ENCODE measurements at regions not wholly inside any gene's neighbourhood (a gene's known extent, or its start where the extent isn't known, plus 50 kb on each side); places are given as distances from the start of the nearest gene placed in this dataset.
"Not testable (repeated sequence)": the region's sequence is repeated elsewhere in the genome, so short reads cannot be mapped to it uniquely, and the experiment has no call there.

GRCh38 chr7:153405704-153406485, 646.3 kb upstream of the DPP6 start:
- H3K27ac ChIP-seq = no peak overlapping the region
- no peak overlapping the region for H3K4me3 ChIP-seq (ENCODE audit: low read depth in 1 of 2, low read length in 1 of 2)
- no peaks in the 10 kb centered on the region for H3K4me1 ChIP-seq (ENCODE audit: control insufficient read depth in 1 of 2, insufficient read depth in 1 of 2, low read depth in 1 of 2, low read length in 1 of 2)
- H3K9me3 ChIP-seq = no peaks in the 10 kb centered on the region
- no peak for TF ChIP-seq CTCF (IDR thresholded peaks at IDR 0.05)
- H3K27me3 ChIP-seq = no peaks in the 10 kb centered on the region
- H3K36me3 ChIP-seq = no peaks in the 10 kb centered on the region

GRCh38 chr7:153406486-153406872, 645.7 kb upstream of the DPP6 start:
- no peak overlapping the region for H3K27ac ChIP-seq
- no peak overlapping the region for H3K4me3 ChIP-seq (ENCODE audit: low read depth in 1 of 2, low read length in 1 of 2)
- TF ChIP-seq CTCF (IDR thresholded peaks at IDR 0.05) = no peak
- H3K36me3 ChIP-seq = no peaks in the 10 kb centered on the region
- no peaks in the 10 kb centered on the region for H3K27me3 ChIP-seq
- no peaks in the 10 kb centered on the region for H3K9me3 ChIP-seq
- H3K4me1 ChIP-seq (ENCODE audit: control insufficient read depth in 1 of 2, insufficient read depth in 1 of 2, low read depth in 1 of 2, low read length in 1 of 2) = no peaks in the 10 kb centered on the region

GRCh38 chr7:153407291-153408046, 644.7 kb upstream of the DPP6 start:
- H3K4me3 ChIP-seq (ENCODE audit: low read depth in 1 of 2, low read length in 1 of 2) = no peak overlapping the region
- no peaks in the 10 kb centered on the region for H3K36me3 ChIP-seq
- TF ChIP-seq CTCF (IDR thresholded peaks at IDR 0.05) = no peak
- no peaks in the 10 kb centered on the region for H3K27me3 ChIP-seq
- H3K27ac ChIP-seq = no peak overlapping the region
- no peaks in the 10 kb centered on the region for H3K4me1 ChIP-seq (ENCODE audit: control insufficient read depth in 1 of 2, insufficient read depth in 1 of 2, low read depth in 1 of 2, low read length in 1 of 2)
- H3K9me3 ChIP-seq = no peaks in the 10 kb centered on the region

- no peaks in the 10 kb centered on the region for H3K9me3 ChIP-seq
- no peaks in the 10 kb centered on the region for H3K27me3 ChIP-seq
- H3K4me3 ChIP-seq (ENCODE audit: low read depth in 1 of 2, low read length in 1 of 2) = no peak overlapping the region
- no peaks in the 10 kb centered on the region for H3K4me1 ChIP-seq (ENCODE audit: control insufficient read depth in 1 of 2, insufficient read depth in 1 of 2, low read depth in 1 of 2, low read length in 1 of 2)
- no peak overlapping the region for H3K27ac ChIP-seq
- TF ChIP-seq CTCF (IDR thresholded peaks at IDR 0.05) = no peak
- no peaks in the 10 kb centered on the region for H3K36me3 ChIP-seq
These were observed 643.5 kb upstream of the DPP6 start for GRCh38 chr7:153408360-153409335.

- not testable (repeated sequence) for H3K4me3 ChIP-seq (ENCODE audit: low read depth in 1 of 2, low read length in 1 of 2); H3K9me3 ChIP-seq; H3K36me3 ChIP-seq; H3K27ac ChIP-seq; H3K4me1 ChIP-seq (ENCODE audit: control insufficient read depth in 1 of 2, insufficient read depth in 1 of 2, low read depth in 1 of 2, low read length in 1 of 2); H3K27me3 ChIP-seq
These were observed 642.4 kb upstream of the DPP6 start for GRCh38 chr7:153409567-153410342.

- H3K4me1 ChIP-seq (ENCODE audit: control insufficient read depth in 1 of 2, insufficient read depth in 1 of 2, low read depth in 1 of 2, low read length in 1 of 2); H3K4me3 ChIP-seq (ENCODE audit: low read depth in 1 of 2, low read length in 1 of 2); H3K36me3 ChIP-seq; H3K27ac ChIP-seq; H3K9me3 ChIP-seq; H3K27me3 ChIP-seq: not testable (repeated sequence)
These were observed 641.1 kb upstream of the DPP6 start for GRCh38 chr7:153410997-153411642.

GRCh38 chr7:153412114-153412823, 639.9 kb upstream of the DPP6 start:
- H3K9me3 ChIP-seq; H3K36me3 ChIP-seq; H3K4me3 ChIP-seq (ENCODE audit: low read depth in 1 of 2, low read length in 1 of 2); H3K27ac ChIP-seq; H3K27me3 ChIP-seq; H3K4me1 ChIP-seq (ENCODE audit: control insufficient read depth in 1 of 2, insufficient read depth in 1 of 2, low read depth in 1 of 2, low read length in 1 of 2): not testable (repeated sequence)

GRCh38 chr7:153412824-153413198, 639.4 kb upstream of the DPP6 start:
- not testable (repeated sequence) for H3K4me1 ChIP-seq (ENCODE audit: control insufficient read depth in 1 of 2, insufficient read depth in 1 of 2, low read depth in 1 of 2, low read length in 1 of 2); H3K4me3 ChIP-seq (ENCODE audit: low read depth in 1 of 2, low read length in 1 of 2); H3K36me3 ChIP-seq; H3K9me3 ChIP-seq; H3K27ac ChIP-seq; H3K27me3 ChIP-seq

All from neutrophil (primary cell).